HS-27A (cell line): ENCODE measurements at regions not wholly inside any gene's neighbourhood (a gene's known extent, or its start where the extent isn't known, plus 50 kb on each side); places are given as distances from the start of the nearest gene placed in this dataset.
A peak's percentile ranks its signal among the peaks of the same experiment; 100 is the strongest.
"Not testable (repeated sequence)": the region's sequence is repeated elsewhere in the genome, so short reads cannot be mapped to it uniquely, and the experiment has no call there.

Experiments used
- DNase-seq: peaks from one replicate; pipeline ENCODE4 v3.0.0-alpha.2; 2012; ENCODE audit warnings: low read depth, missing footprints

- no peak for DNase-seq
Observed at GRCh38 chrX:10676235-10676957, 56.0 kb upstream of the MID1 start.

DNA sequence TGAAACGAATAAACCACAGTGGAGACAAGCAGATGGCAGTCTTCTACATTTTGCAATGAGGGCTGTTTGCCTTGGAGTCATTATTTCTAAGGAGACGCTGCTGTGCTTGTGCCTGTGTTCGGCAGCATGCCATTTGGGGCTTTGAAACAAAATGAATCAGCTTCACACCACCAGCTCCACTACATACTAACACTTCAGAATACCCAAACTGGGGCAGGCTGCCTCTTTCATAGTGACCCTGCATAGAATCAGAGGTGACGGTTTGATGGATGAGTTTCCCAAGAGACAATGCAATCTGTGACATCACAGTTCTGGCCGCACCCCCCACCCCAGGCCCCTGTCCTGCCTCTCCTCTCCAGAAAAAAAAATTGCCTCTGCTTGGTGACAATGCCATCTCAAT lies 57.1 kb upstream of the MID1 start:
- no peak for DNase-seq

GRCh38 chrX:10679387-10679786 lies 59.0 kb upstream of the MID1 start:
- DNase-seq = no peak

DNA sequence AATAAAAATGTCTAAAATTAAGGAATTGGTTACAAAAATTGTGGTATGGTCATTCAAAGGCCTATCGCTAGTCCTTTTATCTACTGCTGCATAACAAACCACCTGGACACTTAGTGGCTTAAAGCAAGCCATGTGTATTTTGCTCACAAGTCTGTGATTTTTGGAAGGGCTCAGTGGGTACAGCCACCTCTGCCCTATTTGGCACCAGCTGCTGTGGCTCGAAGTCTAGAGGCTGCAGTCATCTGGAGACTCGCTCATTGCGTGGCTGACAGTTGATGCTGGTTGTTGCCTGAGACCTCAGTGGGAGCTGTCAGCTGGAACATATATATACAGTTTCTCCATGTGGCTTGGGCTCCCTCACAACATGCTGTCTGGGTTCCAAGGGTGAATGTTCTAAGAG lies 60.8 kb upstream of the MID1 start:
- no peak for DNase-seq

DNA sequence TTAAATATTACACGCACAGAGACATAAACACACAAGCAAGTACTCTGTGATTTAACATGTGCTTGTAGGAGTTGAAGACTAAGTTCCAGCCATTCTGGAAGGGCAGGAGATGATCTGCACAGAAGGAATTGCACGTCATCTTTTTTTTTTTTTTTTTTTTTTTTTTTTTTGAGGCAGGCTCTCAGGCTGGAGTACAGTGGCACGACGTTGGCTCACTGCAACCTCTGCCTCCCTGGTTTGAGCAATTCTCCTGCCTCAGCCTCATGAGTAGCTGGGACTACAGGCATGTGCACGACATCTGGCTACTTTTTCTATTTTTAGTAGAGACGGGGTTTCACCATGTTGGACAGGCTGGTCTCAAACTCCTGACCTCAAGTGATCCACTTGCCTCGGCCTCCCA lies 63.2 kb upstream of the MID1 start:
- DNase-seq = not testable (repeated sequence)

DNA sequence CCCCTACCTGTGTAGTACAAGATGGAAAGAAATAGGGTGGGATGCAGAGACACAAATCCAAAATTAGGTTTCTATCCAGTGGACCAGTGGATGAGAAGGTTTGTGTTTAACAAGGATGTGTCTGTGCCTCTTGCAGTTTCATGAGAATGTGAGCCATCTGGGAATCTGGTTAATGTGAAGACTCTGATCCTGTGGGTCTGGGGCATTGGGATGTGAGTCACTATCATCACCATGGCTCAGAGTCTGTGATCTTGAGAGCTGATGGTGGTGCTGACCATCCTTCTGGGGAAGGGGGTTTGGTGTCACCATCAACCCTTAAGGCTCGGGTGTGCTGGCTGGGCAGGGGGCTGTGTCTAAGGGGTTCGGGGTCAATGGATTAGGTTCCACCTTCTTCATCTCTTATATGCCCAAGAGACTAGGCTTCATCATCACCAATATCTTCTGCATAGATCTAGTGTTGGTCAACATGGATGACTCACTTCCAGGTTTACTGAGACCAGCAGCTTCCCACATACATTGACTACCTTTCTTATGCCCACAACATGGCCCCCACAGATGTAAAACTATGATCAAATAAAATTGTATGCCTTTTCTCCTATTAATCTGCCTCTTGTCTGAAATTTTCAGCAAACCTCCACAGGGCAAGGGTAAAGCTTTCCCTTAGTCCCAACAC lies 65.7 kb upstream of the MID1 start:
- DNase-seq = no peak

- not testable (repeated sequence) for DNase-seq
Observed at GRCh38 chrX:10691751-10692150, 71.4 kb upstream of the MID1 start.

GRCh38 chrX:10697616-10698317 lies 77.4 kb upstream of the MID1 start:
- DNase-seq = no peak

DNA sequence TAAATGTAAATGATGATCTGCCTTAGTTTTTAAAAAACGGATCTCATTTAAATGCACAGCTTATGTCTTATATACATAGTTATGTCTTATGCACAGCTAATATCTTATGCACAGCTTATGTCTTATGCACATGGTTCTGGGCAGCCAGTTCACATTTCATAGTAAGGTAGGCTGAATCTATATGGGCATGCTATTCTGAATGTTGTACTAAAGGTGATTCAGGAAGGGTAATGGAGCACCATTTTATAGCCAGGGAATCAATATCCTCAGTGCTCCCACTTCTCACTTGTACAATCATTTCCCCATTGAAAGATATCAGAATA lies 77.9 kb upstream of the MID1 start:
- DNase-seq = no peak

DNA sequence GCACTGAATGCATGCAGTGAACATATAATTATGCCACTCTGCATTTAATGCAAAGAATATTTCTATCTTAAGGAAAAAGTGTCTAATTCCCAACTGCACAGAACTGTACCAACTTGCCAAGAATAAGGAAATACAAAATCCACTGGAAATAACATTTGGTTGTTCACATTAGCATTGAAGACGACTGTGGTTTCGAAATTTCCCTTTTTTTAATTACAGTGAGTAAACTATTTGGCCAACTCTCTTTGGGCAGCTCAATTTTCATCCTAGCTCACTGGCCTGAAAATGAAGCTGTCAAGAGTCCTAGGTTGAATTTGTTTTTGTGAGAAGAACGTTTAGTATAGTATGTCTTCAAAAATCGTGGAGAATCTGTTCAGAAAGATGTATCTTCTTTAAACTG lies 81.6 kb upstream of the MID1 start:
- DNase-seq = no peak

GRCh38 chrX:10706342-10706741 lies 86.0 kb upstream of the MID1 start:
- not testable (repeated sequence) for DNase-seq

DNA sequence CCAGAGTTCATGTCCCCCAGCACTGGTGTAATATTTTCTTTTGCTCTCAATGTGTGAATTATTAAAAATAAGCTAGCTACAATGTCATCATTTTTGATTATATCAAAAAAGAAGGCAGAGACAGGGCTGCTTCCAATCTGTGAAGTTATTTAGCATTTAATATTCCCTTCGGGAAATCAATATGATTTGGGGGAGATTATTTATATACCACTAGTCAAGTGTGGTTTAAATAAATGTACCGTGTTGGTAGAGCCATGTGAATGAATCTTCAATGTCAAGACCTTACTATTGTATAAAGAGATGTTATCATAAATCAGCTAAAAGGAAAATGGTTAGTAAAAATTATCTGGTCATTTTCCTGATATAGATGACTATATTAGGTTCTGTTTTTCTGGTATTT lies 87.4 kb upstream of the MID1 start:
- no peak for DNase-seq

DNA sequence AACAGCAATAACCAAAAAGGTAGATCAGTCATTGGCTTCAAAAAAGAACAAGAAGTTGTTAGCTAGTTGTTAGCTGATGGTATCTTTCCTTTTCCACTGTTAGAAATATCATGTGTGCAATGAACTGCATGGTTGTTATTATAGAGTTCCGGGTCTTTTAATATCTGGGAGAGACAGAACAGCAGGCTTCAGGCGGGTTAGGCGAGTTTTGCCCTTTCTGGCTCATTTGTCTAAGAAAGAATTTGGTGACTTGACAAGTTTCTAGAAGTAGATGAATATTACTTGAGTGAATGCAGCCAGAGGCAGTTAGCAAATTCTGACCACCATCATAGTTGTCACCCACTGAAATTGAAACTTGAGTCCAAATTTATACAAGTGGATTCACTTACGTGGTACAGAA lies 88.9 kb upstream of the MID1 start:
- DNase-seq = no peak

- DNase-seq = no peak
Observed at GRCh38 chrX:10714531-10714930, 94.1 kb upstream of the MID1 start.

DNA sequence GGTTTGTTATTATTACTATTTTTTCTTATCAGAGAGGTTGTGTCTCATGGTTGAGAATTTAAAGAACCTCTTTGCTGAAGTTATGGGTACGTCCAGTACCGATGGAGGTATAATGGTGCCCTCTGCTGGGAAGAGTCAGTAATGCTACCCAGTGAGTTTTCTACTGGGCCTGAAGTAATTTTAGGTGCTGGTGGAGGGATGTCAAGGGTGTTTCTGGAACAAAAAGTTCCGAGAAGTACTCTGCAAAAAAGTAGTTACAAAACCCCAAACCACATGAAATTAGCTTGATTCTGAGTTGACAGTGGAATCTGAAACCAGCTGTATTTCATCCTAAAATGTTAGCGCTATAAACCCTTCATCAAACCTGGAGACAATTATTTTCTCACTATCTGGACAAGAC lies 102.5 kb upstream of the MID1 start:
- DNase-seq = no peak

DNA sequence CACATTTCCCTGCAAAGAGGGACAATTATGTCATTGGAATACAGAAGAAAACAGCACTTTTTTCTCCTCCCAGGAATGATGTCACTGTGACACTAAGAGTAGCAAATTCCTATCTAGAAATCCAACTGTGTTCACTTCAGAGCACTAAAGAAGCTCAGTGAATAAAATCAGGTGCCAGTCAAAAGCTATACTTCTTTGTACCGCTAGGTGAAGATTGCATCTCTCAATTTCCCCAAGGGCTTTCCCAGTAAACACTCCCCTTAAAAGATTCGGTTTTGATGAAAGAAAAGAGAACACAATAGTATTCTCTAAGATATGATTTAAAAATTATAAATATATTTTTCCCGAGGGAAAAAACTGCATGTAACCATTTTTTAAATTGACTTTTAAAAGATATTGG lies 104.7 kb upstream of the MID1 start:
- DNase-seq = no peak

DNA sequence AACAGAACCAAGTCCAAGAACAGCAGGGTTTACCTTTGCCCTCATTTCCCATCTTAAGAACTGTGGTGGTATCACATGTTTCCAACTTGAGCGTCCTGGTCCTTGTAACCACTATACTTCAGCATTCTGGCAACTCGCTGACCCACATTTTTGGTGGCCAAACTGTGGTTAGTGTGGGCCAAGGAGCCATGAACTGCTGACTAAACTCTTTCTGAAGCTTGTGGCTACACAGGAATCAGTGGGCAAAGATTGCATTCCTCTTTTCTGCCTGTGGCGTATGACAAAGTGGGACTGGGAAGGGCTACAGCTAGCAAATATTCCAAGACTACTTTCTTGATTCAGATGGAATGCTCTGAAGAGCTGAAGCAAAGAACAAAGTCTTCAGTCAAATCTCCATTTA lies 106.3 kb upstream of the MID1 start:
- peak; percentile 45 for DNase-seq

GRCh38 chrX:10728806-10729389 lies 108.5 kb upstream of the MID1 start:
- no peak for DNase-seq

GRCh38 chrX:10739426-10739825 lies 119.0 kb upstream of the MID1 start:
- DNase-seq = no peak

DNA sequence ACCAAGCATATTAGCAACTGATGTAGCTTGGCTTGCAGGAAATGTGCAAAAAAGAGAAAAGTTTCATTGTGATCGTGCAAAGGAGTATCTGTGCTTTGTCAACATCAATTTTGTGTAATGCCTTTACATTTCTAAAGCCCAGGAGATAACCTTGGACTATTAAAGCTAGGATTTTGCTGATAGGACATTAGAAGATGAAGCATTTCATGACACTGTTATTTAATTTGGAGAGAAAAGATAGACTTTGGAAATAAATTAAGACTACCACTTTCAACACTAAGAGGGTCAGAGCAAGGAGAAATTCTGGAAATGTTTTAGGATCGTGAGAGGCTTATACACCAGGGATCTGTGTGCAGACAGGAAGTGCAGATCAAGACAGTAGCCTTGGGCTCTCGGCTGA lies 120.6 kb upstream of the MID1 start:
- no peak for DNase-seq

- no peak for DNase-seq
Observed at GRCh38 chrX:10741550-10741949, 121.2 kb upstream of the MID1 start.

DNA sequence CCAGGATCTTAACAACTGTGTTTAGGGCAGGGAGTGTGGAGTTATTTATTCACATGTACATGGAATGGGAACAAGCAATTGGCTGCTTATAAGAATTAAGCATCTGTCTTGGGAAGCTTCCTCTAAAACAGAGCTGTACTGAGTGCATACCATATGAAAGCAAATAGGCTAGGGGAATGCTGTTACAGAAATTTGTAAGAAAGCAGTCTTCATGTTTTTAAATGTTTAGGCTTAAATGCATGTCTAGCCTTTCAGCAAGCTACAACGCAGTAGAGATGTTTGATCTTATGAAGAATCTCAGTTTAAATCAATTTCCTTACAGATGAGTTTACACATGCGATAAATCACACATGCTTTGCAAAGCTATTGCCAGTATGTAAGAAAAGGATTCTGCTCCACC lies 123.1 kb upstream of the MID1 start:
- no peak for DNase-seq

DNA sequence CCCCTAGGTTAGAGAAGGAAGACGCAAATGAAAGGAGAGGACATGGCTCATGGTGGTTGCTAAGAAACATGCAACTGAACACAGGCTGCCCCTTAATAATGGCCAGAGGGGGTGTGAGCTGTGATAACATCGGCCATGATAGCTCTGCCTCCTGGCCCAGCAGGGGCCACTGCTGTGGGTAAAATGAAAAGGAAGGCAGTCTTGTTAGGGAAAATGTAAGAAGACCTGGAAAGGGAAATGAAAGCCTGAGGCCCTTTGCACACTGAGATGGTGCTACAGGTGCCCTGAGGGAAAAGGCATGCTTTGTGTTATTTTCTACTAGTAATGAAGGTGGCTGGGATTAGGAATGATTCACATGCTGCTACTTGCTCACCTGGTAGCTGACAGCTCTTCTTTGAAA lies 123.6 kb upstream of the MID1 start:
- no peak for DNase-seq
